Caco-2 (cell line): ENCODE measurements at regions not wholly inside any gene's neighbourhood (a gene's known extent, or its start where the extent isn't known, plus 50 kb on each side); places are given as distances from the start of the nearest gene placed in this dataset.

Experiments used
- BruUV-seq: library from RNA; stranded (reverse); fragments of 400-500 nt; replicated peaks from 2 replicates; lab custom pipeline; 2021; lab: Mats Ljungman, UMichigan
- CTCF ChIA-PET: fragments of 300-600 bp; sonication (Branson Sonifier 250); formaldehyde crosslinking; loops from one replicate; lab custom pipeline; 2022; ENCODE audit warnings: antibody characterized with exemption; lab: Charles Lee
- POLR2A ChIA-PET: fragments of 300-600 bp; sonication (Branson Sonifier 250); formaldehyde crosslinking; loops from one replicate; lab custom pipeline; 2022; ENCODE audit warnings: antibody characterized with exemption; lab: Charles Lee
- DNase-seq, 2 experiments: peaks; one replicate each; pipeline versions ENCODE4 v3.0.0 to v3.0.0-alpha.2; 2020 to 2022
- H3K27me3 ChIP-seq: replicated peaks from 2 replicates; pipeline ENCODE4 v1.6.0; 2011; ENCODE audit warnings: low read length; ENCODE audit not compliant: control insufficient read depth, insufficient read depth
- H3K36me3 ChIP-seq: 2 replicates; pipeline ENCODE4 v1.5.1; 2011; ENCODE audit warnings: low read length; ENCODE audit not compliant: control insufficient read depth, insufficient read depth
- H3K4me1 ChIP-seq: fragments of 250-450 bp; sonication (Bioruptor Pico); 2 replicates; pipeline ENCODE4 v1.5.1; 2020; ENCODE audit warnings: mild to moderate bottlenecking
- H3K4me3 ChIP-seq: 2 replicates; pipeline ENCODE4 v1.5.1; 2011; ENCODE audit warnings: low read depth, mild to moderate bottlenecking, control low read depth, low read length
- H3K9me3 ChIP-seq: fragments of 250-450 bp; sonication (Bioruptor Pico); 2 replicates; pipeline ENCODE4 v1.5.1; 2020; ENCODE audit warnings: mild to moderate bottlenecking, moderate library complexity
- H3K27ac Mint-ChIP-seq: one replicate; pipeline ENCODE4 v1.8.0; 2022; ENCODE audit warnings: mixed read lengths; ENCODE audit not compliant: unreplicated experiment
- H3K27me3 Mint-ChIP-seq: one replicate; pipeline ENCODE4 v1.8.0; 2022; ENCODE audit warnings: mixed read lengths; ENCODE audit not compliant: insufficient read depth, unreplicated experiment
- H3K36me3 Mint-ChIP-seq: one replicate; pipeline ENCODE4 v1.8.0; 2022; ENCODE audit warnings: mild to moderate bottlenecking, mixed read lengths; ENCODE audit not compliant: insufficient read depth, unreplicated experiment
- H3K4me1 Mint-ChIP-seq: one replicate; pipeline ENCODE4 v1.8.0; 2022; ENCODE audit warnings: low read depth, mixed read lengths; ENCODE audit not compliant: unreplicated experiment
- H3K4me3 Mint-ChIP-seq: one replicate; pipeline ENCODE4 v1.8.0; 2022; ENCODE audit warnings: mild to moderate bottlenecking, moderate library complexity, mixed read lengths; ENCODE audit not compliant: unreplicated experiment
- H3K9me3 Mint-ChIP-seq: one replicate; pipeline ENCODE4 v1.8.0; 2022; ENCODE audit warnings: mixed read lengths; ENCODE audit not compliant: unreplicated experiment
- CTCF ChIP-seq, 2 experiments: fragments of 200-600 bp in 1 of 2; IDR thresholded peaks; 1 replicate in 1 of 2; 2 replicates in 1 of 2; pipeline versions ENCODE4 v1.5.1 to v1.8.0; 2011 to 2022; ENCODE audit warnings: antibody characterized with exemption in 1 of 2, control low read depth in 1 of 2, inconsistent platforms in 1 of 2, low read depth in 1 of 2, low read length in 1 of 2, mild to moderate bottlenecking in 1 of 2, moderate library complexity in 1 of 2; ENCODE audit not compliant: insufficient read depth in 1 of 2, severe bottlenecking in 1 of 2, unreplicated experiment in 1 of 2
- intact Hi-C: fragments of 100-400 bp; cut with micrococcal nuclease; formaldehyde crosslinking; loops from one replicate; pipeline ENCODE4 v1.10.0; 2022; ENCODE audit not compliant: unreplicated experiment

DNA sequence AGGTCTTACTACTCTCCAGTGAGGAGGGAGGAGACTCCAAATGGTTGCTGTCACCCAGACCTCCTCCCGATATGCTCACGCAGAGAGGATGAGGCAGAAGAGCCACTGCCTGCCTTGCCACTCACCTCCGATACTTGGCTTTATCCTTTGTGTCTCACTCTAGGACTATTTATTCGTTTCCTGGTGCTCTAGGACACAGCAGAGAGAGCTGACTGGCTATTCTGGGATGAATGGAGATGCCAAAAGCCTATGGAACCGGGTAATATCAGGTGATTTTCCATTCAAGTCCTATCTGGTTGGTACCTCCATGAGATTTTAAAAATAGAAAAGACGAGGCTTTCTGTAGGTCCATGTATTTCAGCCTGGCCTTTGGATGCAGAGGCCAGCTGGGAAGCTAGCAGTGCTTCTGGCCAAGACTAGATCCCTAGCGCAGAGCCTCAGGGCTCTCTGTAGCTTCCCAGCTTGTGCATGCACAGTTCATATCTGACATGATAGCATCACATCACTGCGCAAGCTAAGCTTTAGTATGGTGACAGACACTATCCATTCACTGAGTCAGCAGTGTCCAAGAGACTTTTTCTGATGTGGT, 239.0 kb upstream of the ANKRD30A start:
- Mint-ChIP-seq H3K4me3 (no peak overlapping the region), H3K4me1 (peaks cover 7% of the 10 kb centered on the region), H3K36me3 (no peaks in the 10 kb centered on the region), H3K9me3 (no peaks in the 10 kb centered on the region), H3K27ac (no peak overlapping the region), H3K27me3 (peaks cover 3% of the 10 kb centered on the region)
- no peak for TF ChIP-seq CTCF (IDR thresholded peaks at IDR 0.05; ENCODE audit: insufficient read depth in 1 of 2, low read depth in 1 of 2, low read length in 1 of 2, severe bottlenecking in 1 of 2, unreplicated experiment in 1 of 2)
- no peak overlapping the region for H3K4me3 ChIP-seq
- CTCF ChIA-PET: no interaction called here
- no peaks in the 10 kb centered on the region for H3K27me3 ChIP-seq
- no peaks in the 10 kb centered on the region for H3K9me3 ChIP-seq
- POLR2A ChIA-PET: no interaction called here
- H3K36me3 ChIP-seq: no peaks in the 10 kb centered on the region
- H3K4me1 ChIP-seq: peaks cover 5% of the 10 kb centered on the region; the same call in 1 of the 2 replicates
- no TSS peak for BruUV-seq
- intact Hi-C loops: no loop called here
- DNase-seq: no peak

DNA sequence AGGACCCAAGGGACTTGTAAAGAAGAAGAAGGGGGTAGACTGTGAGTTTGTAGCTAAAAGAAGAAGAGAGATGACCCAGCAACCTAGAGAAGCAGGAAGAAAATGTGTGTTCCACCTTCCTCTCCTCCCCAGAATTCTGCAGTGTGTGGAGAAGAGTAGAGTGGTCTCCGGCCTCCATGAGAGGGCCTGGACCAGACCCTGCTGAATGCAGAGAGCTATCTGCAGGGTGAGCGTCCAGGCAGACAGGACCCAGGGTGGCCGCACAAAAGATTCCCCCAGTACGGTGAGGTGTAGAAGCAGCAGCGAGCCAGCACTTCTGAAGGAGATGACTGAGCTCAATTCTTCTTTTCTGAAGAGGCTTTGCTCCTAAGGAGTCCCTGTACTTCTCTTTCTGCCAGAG, 239.7 kb upstream of the ANKRD30A start:
- peaks cover 7% of the 10 kb centered on the region for H3K4me1 Mint-ChIP-seq
- H3K4me3 Mint-ChIP-seq: no peak overlapping the region
- peaks cover 5% of the 10 kb centered on the region; the same call in 1 of the 2 replicates for H3K4me1 ChIP-seq
- no peaks in the 10 kb centered on the region for H3K27me3 ChIP-seq
- no peaks in the 10 kb centered on the region for H3K36me3 ChIP-seq
- no peak for TF ChIP-seq CTCF (IDR thresholded peaks at IDR 0.05; ENCODE audit: insufficient read depth in 1 of 2, low read depth in 1 of 2, low read length in 1 of 2, severe bottlenecking in 1 of 2, unreplicated experiment in 1 of 2)
- no peaks in the 10 kb centered on the region for H3K9me3 Mint-ChIP-seq
- H3K27me3 Mint-ChIP-seq: peaks cover 3% of the 10 kb centered on the region
- CTCF ChIA-PET: no interaction called here
- no peak overlapping the region for H3K4me3 ChIP-seq
- no peak overlapping the region for H3K27ac Mint-ChIP-seq
- POLR2A ChIA-PET: no interaction called here
- intact Hi-C loops: no loop called here
- H3K36me3 Mint-ChIP-seq: no peaks in the 10 kb centered on the region
- no peak for DNase-seq
- H3K9me3 ChIP-seq: no peaks in the 10 kb centered on the region
- BruUV-seq: no TSS peak

DNA sequence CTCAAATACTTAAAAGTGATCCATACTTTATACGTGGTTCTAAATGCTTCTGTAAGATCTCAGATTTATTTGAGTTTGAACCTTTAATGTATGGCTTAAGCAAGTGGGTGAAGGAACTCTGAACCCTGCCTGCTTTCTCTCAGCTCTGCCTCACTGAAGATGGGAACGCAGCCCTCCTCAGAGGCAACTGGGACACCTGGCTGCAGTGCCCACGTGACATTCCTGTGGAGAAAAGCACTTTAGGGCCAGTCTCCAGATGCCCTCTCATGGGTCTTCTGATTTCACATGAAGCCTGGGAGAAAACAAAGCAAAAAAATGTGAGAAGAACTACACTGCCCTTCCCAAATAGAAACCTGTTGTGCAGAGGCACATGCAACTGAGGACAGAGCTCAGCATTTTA, 242.6 kb upstream of the ANKRD30A start:
- Histone ChIP-seq H3K9me3 (no peaks in the 10 kb centered on the region), H3K27me3 (no peaks in the 10 kb centered on the region), H3K36me3 (no peaks in the 10 kb centered on the region), H3K4me3 (no peak overlapping the region), H3K4me1 (no peaks in the 10 kb centered on the region)
- POLR2A ChIA-PET: no interaction called here
- BruUV-seq: no TSS peak
- H3K36me3 Mint-ChIP-seq: no peaks in the 10 kb centered on the region
- no peak overlapping the region for H3K27ac Mint-ChIP-seq
- intact Hi-C loops: no loop called here
- H3K27me3 Mint-ChIP-seq: peaks cover 13% of the 10 kb centered on the region
- H3K4me1 Mint-ChIP-seq: no peaks in the 10 kb centered on the region
- H3K9me3 Mint-ChIP-seq: no peaks in the 10 kb centered on the region
- no peak for DNase-seq
- H3K4me3 Mint-ChIP-seq: no peak overlapping the region
- CTCF ChIA-PET: interaction anchor here (0.6 kb wide), 1 partner anchor 111 kb away, joined by 3 read pairs; no protein-coding TSS in a partner anchor
- no peak for TF ChIP-seq CTCF (IDR thresholded peaks at IDR 0.05; ENCODE audit: insufficient read depth in 1 of 2, low read depth in 1 of 2, low read length in 1 of 2, severe bottlenecking in 1 of 2, unreplicated experiment in 1 of 2)
